ENCODE measurements at regions not wholly inside any gene's neighbourhood (a gene's known extent, or its start where the extent isn't known, plus 50 kb on each side); places are given as distances from the start of the nearest gene placed in this dataset.

DNA sequence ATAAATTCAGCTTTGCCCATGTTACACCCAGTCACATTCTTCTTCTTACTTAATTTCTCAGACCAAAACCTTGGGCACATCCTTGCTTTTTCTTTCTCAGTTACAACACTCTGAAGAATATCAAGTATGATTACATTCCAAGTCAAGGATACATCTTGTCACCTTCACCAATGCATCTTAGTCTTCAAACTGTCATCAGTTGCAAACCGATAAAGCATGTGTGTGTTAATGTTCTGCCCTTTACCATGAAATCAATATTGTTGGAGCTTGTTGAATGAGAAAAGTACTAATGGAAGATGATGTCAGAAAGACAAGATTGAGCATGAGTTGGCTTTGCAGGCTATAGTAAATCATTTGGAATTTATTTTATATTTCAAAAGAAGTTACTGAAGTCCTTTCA, 764.6 kb downstream of the NCAM2 start:
- intact Hi-C loops (cut with micrococcal nuclease): no loop called here
- Mint-ChIP-seq H3K9me3 (peaks cover 4% of the 10 kb centered on the region), H3K4me1 (ENCODE audit: low read depth) (no peaks in the 10 kb centered on the region), H3K27ac (no peak overlapping the region), H3K4me3 (no peak overlapping the region), H3K36me3 (ENCODE audit: low read depth) (no peaks in the 10 kb centered on the region), H3K27me3 (no peaks in the 10 kb centered on the region)
- TF ChIP-seq, protein P1, sequence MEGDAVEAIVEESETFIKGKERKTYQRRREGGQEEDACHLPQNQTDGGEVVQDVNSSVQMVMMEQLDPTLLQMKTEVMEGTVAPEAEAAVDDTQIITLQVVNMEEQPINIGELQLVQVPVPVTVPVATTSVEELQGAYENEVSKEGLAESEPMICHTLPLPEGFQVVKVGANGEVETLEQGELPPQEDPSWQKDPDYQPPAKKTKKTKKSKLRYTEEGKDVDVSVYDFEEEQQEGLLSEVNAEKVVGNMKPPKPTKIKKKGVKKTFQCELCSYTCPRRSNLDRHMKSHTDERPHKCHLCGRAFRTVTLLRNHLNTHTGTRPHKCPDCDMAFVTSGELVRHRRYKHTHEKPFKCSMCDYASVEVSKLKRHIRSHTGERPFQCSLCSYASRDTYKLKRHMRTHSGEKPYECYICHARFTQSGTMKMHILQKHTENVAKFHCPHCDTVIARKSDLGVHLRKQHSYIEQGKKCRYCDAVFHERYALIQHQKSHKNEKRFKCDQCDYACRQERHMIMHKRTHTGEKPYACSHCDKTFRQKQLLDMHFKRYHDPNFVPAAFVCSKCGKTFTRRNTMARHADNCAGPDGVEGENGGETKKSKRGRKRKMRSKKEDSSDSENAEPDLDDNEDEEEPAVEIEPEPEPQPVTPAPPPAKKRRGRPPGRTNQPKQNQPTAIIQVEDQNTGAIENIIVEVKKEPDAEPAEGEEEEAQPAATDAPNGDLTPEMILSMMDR (IDR thresholded peaks at IDR 0.05): no peak
- POLR2A ChIA-PET: no interaction called here
- DNase-seq: no peak
- CTCF ChIA-PET: no interaction called here
- ATAC-seq: no peak

DNA sequence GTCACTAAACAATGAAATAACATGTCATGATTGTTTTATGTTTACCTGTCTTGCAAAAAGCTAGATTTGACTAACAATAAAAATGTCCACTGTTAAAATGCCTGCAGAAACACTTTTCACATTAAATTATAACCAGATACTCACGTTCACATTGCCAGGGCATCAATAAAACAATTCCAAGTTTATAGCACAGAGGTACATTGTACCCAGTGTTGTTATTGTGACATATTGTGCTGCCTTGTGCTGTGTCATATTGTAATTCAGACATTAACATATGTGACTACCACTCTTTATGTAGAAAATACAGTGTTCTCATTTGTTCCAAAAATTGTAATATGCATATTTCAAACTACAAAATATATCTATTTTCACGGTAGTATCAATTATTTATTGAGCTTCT, 766.1 kb downstream of the NCAM2 start:
- no peak for DNase-seq
- CTCF ChIA-PET: interaction anchor here (1.0 kb wide), 1 partner anchor 10 kb away, joined by 4 read pairs; no protein-coding TSS in a partner anchor
- TF ChIP-seq, protein P1 (IDR thresholded peaks at IDR 0.05): no peak
- Mint-ChIP-seq H3K27ac (no peak overlapping the region), H3K4me1 (ENCODE audit: low read depth) (no peaks in the 10 kb centered on the region), H3K36me3 (ENCODE audit: low read depth) (no peaks in the 10 kb centered on the region), H3K4me3 (no peak overlapping the region), H3K9me3 (peaks cover 8% of the 10 kb centered on the region), H3K27me3 (no peaks in the 10 kb centered on the region)
- intact Hi-C loops (cut with micrococcal nuclease): no loop called here
- no peak for ATAC-seq
- POLR2A ChIA-PET: no interaction called here

DNA sequence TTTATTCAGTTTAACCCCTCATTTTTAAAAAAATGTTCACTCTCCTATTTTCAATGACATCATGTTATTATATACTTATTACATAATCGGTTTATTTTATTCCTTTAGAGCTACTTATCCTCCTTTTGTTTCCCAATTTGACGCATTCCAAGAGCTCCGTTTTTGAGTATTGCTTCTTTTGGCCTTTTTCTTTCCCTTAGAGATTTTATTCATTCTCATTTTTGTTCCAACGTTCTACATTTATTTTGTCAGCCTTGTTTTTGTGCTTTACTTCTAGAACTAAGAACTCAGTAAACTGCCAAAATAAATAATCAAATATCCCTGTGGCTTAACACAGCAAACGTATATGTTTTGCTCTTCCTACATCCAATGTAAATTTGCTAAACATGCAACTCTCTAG, 769.1 kb downstream of the NCAM2 start:
- POLR2A ChIA-PET: no interaction called here
- TF ChIP-seq, protein P1 (IDR thresholded peaks at IDR 0.05): no peak
- no peaks in the 10 kb centered on the region for H3K27me3 Mint-ChIP-seq

DNA sequence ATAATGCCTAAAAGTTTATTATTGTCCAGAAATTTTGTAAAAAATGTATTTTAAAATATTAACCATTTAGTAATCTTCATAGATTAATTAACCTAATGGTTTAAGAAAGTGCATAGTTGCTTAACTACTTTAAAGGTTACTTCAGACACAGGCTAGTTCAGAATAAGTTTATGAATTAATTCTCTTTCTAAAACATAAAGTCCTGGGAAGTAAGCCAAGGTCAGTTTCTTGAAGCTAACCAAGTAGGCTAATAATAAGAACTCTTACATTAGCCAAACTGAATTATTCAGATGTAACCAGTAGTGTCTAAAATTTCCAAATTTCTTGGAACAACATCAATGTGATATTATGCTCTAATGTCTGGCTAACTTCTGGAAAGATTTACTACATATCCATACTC, 790.4 kb downstream of the NCAM2 start:
- TF ChIP-seq, protein P1 (IDR thresholded peaks at IDR 0.05): no peak
- intact Hi-C loops (cut with micrococcal nuclease): no loop called here
- DNase-seq: no peak

More for the DNA sequence above, 769.1 kb downstream of the NCAM2 start:
- H3K9me3 Mint-ChIP-seq: peaks cover 8% of the 10 kb centered on the region
- ATAC-seq (no peak), DNase-seq (no peak)
- H3K4me3 Mint-ChIP-seq: no peak overlapping the region
- H3K36me3 Mint-ChIP-seq (ENCODE audit: low read depth): no peaks in the 10 kb centered on the region
- intact Hi-C loops (cut with micrococcal nuclease): no loop called here
- no peak overlapping the region for H3K27ac Mint-ChIP-seq
- CTCF ChIA-PET: no interaction called here
- H3K4me1 Mint-ChIP-seq (ENCODE audit: low read depth): no peaks in the 10 kb centered on the region

DNA sequence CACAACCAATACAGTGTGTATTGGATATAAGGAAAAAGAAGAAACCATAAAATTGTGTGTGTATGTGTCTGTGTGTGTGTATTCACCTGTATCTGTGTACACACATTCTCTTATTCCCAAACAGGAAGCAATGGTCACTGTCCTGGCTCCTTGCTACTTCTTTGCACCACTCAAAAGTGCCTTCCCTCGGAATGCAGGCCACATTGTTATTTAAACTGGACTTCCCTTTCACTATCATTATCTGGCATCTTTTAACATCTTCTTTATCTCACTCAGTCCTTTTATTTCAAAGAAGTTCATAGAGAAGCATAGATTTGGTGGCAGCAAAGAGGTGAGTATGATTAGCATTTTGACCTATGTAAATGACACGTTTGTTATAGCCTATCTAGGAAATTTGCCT, 803.7 kb downstream of the NCAM2 start:
- no peak for ATAC-seq
- Mint-ChIP-seq H3K27ac (no peak overlapping the region), H3K9me3 (peaks cover 2% of the 10 kb centered on the region), H3K4me1 (ENCODE audit: low read depth) (no peaks in the 10 kb centered on the region), H3K4me3 (no peak overlapping the region), H3K27me3 (no peaks in the 10 kb centered on the region), H3K36me3 (ENCODE audit: low read depth) (no peaks in the 10 kb centered on the region)
- TF ChIP-seq, protein P1 (IDR thresholded peaks at IDR 0.05): no peak
- no peak for DNase-seq
- intact Hi-C loops (cut with micrococcal nuclease): no loop called here
- ChIA-PET POLR2A (no interaction called here), CTCF (no interaction called here)

More for the DNA sequence above, 790.4 kb downstream of the NCAM2 start:
- Mint-ChIP-seq H3K4me3 (no peak overlapping the region), H3K27me3 (peaks cover 1% of the 10 kb centered on the region), H3K36me3 (ENCODE audit: low read depth) (no peaks in the 10 kb centered on the region), H3K27ac (no peak overlapping the region), H3K9me3 (peaks cover 6% of the 10 kb centered on the region), H3K4me1 (ENCODE audit: low read depth) (no peaks in the 10 kb centered on the region)
- POLR2A ChIA-PET: no interaction called here
- no peak for ATAC-seq
- CTCF ChIA-PET: no interaction called here
